ENCODE measurements at regions not wholly inside any gene's neighbourhood (a gene's known extent, or its start where the extent isn't known, plus 50 kb on each side); places are given as distances from the start of the nearest gene placed in this dataset.

- TF ChIP-seq POLR2A (IDR thresholded peaks at IDR 0.05): no peak
- TF ChIP-seq, protein P1, sequence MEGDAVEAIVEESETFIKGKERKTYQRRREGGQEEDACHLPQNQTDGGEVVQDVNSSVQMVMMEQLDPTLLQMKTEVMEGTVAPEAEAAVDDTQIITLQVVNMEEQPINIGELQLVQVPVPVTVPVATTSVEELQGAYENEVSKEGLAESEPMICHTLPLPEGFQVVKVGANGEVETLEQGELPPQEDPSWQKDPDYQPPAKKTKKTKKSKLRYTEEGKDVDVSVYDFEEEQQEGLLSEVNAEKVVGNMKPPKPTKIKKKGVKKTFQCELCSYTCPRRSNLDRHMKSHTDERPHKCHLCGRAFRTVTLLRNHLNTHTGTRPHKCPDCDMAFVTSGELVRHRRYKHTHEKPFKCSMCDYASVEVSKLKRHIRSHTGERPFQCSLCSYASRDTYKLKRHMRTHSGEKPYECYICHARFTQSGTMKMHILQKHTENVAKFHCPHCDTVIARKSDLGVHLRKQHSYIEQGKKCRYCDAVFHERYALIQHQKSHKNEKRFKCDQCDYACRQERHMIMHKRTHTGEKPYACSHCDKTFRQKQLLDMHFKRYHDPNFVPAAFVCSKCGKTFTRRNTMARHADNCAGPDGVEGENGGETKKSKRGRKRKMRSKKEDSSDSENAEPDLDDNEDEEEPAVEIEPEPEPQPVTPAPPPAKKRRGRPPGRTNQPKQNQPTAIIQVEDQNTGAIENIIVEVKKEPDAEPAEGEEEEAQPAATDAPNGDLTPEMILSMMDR (IDR thresholded peaks at IDR 0.05): no peak
Observed at GRCh38 chr12:65630555-65630954, 193.7 kb upstream of the HMGA2 start.
